Jurkat, Clone E6-1 (cell line): ENCODE measurements at regions not wholly inside any gene's neighbourhood (a gene's known extent, or its start where the extent isn't known, plus 50 kb on each side); places are given as distances from the start of the nearest gene placed in this dataset.

Experiments used
- DNase-seq: peaks from one replicate; pipeline ENCODE4 v3.0.0-alpha.2; 2011; ENCODE audit warnings: low read depth, low spot score
- H3K4me3 ChIP-seq: 2 replicates; pipeline ENCODE4 v1.5.1; 2011; ENCODE audit warnings: mild to moderate bottlenecking, low read length, control low read depth, moderate library complexity

DNA sequence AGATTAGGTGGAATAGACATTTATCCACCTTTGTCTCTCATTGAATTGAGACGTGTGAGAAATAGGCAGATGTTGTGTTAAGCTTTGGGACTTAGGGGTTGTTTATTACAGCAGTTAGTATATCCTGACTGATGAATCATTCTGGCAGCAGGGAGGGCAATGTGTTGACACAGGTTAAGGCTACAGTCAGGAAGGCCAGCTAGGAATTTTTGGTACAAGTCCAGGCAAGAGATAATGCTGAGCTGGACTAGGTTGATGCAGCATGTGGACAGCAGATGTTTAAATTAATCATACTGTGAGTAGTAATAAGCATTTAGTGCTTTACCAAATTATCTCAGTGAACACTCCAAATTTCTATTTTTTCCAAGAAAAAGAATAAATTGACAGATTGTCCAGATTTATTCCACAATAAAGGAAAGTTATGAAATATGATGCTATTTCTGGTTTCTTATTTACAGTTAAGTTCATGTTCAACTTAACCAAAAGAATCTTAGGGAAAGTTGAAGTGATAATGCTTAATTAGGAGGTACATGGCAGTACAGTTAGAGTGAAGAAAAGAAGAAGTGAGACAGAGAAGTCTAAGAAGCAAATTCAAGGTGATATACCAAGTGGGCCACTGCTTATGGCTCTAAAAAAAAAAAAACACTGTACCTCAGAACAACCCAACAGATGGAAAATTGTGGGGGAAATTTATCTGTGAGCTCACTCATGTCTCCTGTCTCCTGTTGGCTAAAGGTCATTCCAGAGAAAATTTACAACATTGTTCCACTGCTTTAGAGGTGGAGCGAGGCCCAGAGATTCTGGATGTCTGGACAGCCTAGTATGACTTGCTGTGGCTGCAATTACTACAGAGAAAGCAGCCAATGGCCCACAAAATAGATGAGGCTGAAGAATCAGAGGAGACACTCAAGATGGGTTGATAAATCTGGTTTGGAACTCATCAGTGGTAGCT is 102.7 kb upstream of the C21orf91 start:
- H3K4me3 ChIP-seq = no peak overlapping the region
- DNase-seq = no peak

DNA sequence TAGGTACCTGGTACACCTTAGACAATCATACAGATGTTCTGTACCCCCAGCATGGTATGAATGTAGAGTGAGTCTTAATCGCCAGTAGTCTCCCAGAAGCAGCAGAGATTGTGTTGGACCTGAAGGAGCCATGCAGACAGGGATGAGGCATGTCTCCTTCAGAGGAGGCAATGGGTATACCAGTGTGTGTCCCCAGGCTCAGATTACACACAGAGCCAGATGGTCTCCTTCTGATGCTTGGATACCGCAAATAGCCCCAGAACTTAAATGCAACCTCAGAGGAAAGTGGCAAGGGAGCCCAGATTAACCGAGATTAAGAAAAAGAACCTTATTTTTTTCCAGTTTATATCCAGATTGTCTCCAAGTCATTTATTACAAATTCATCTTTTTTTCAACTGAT is 96.8 kb upstream of the C21orf91 start:
- no peak for DNase-seq
- H3K4me3 ChIP-seq = no peak overlapping the region

DNA sequence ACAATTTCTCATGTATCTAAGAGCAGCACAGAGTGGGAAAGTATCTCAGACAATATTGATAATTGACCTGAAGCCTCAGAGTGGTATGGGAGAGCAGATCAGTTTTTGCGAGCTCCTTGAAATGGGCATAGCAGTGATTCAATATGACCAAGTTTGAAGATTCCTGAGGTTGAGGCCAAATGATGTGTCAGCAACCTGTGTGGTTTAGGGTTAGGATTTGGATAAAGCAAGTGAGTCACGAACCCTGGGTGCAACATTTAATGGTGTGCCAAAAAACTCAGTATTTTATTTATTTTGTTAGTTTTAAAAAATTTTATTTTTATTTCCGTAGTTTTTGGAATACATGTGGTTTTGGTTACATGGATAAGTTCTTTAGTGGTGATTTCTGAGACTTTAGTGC is 92.5 kb upstream of the C21orf91 start:
- no peak for DNase-seq
- no peak overlapping the region for H3K4me3 ChIP-seq

DNA sequence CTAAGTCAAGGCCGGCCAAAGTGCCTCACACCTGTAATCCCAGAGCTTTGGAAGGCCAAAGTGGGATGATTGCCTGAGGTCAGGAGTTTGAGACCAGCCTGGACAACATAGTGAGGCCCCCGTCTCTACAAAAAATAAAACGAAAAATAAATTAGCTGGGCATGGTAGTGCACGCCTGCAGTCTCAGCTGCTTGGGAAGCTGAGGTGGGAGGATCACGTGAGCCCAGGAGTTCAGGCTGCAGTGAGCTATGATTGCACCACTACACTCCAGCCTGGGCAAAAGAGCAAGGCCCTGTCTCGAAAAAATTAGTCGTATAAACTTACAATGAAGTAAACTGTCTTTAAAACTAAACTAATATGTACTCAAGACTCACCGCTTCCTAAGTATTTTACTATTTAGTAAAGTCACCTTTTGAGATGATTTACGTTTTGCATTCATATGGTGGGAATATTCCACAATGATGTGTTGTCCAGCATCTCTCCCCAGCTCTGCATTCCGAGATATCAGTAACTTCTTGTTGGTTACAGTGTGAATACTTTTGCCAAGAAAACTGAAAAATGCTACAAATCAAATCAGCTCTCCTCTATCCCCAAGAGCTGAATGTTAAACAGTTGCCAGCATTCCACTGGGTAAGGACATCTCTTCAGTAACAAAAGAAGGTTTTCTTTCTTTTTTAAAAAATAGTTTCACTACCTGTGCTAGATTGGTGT is 84.9 kb upstream of the C21orf91 start:
- DNase-seq = no peak
- no peak overlapping the region for H3K4me3 ChIP-seq

DNA sequence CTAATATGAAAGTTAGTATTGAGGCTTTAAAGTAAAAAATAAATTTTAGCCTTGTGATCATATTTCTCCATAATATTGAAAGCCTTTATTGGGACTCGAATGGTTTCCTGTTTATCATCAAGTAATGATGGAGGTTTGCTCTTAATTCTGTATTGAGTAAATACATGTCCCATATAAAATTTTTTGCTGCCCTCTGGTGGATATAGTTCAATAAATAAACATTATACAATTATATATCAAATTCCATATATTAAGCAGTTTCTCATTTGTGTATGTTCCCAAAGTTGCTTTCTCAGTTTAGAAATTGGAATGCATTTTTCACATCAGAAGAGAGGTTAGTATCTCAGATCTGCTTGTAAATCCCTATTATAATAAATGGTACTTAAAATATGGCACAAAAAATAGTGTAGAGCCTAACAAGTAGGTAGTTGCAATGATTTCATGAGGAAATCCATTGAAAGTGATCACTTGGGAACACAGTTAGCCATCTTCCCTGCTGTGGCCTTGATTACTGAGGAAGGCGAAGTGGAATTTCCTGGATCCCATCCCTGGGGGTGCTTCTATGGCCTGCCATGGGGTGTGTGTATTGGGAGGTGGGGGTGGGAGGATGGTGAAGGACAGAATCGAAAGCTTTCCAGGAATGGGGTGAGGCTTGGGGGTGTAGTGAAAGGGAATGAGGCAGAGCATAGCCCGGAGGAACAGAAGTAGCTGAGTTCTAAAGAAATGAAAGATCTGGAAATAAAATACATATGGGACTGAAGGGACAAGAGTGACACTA is 84.1 kb upstream of the C21orf91 start:
- H3K4me3 ChIP-seq = no peak overlapping the region
- peak; percentile 39 for DNase-seq

DNA sequence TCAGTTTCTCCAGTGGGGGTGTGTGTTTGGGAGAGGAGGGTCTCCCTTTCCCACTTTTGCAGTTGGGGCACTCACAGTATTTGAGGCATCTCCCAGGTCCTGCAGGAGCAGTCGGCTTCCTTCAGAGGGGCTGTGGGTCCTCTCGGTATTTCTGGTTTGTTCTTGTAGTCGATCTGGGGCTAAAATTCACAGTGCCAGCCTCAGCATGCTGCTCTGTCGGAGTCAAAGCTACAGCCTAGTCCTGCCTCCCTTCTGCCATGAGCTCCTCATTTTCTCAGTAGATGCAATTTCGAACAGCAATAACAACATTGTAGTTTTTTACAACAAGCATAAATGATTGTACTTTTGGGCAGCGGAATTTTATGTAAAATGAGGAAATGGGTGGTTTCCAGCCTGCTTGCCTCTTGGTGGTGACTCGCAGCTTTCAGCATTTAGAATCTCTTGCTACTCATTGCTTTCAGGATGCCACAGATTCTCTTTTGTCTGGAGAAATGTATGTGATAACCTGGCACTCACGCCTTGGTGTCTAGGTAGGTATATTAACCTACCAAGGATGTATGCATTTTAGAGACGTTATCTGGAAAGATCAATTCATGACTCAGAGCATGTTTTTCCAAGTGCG is 82.4 kb upstream of the C21orf91 start:
- no peak for DNase-seq
- no peak overlapping the region for H3K4me3 ChIP-seq

DNA sequence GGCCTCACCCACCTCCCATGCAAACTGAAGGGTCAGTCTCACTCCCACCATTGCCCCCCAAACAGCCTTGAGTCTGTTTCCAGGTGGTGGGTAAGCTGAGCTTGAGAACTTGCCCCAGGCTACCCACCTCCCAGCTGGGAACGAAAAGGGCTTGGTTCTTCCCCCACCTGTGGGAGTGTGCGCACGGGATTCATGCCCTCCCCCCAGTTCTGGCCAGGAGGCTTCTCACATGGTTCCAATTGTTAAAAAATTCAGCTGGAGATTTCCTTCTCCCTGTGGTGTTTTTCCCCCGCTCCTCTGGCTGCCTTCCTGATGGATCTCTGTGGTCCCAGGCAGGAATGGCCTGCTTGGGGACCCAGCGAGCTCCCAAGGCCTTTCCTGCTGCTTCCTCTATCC is 81.8 kb upstream of the C21orf91 start:
- DNase-seq = no peak
- no peak overlapping the region for H3K4me3 ChIP-seq

DNA sequence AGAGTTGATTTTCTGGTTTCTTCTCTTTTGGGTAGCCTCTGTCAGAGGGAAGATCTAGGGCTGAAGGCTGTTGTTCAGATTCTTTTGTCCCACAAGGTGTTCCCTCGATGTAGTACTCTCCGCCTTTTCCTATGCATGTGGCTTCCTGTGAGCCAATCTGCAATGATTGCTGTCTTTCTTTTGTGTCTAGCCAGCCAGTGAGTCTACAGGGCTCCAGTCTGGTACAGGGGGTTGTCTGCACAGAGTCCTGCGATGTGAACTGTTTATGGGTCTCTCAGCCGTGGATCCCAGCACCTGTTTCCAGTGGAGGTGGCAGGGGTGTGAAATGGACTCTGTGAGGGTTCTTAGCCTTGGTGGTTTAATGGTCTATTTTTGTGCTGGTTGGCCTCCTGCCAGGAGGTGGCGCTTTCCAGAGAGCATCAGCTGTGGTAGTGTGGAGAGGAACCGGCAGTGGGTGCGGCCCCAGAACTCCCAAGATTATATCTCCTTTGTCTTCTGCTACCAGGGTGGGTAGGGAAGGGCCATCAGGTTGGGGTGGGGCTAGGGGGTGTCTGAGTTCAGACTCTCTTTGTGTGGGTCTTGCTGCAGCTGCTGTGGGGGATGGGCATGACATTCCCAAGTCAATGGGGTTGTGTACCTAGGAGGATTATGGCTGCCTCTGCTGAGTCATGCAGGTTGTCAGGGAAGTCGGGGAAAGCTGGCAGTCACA is 81.3 kb upstream of the C21orf91 start:
- no peak overlapping the region for H3K4me3 ChIP-seq
- no peak for DNase-seq

DNA sequence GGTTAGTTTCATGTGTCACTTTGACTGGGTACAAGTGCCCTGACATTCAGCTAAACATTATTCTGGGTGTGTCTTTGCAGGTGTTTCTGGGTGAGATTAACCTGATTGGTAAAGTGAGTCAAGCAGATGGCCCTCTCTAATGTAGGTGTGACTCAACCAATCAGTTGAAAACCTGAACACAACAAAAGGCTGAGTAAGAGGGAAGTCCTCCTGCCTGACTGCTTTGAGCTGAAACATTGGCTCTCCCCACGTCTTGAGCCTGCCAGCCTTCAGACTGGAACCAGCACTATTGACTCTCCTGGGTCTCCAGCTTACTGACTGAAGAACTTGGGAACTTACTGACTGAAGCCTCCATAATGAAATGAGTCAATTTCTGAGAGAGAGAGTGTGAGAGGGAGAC is 70.0 kb upstream of the C21orf91 start:
- DNase-seq = no peak
- H3K4me3 ChIP-seq = no peak overlapping the region

DNA sequence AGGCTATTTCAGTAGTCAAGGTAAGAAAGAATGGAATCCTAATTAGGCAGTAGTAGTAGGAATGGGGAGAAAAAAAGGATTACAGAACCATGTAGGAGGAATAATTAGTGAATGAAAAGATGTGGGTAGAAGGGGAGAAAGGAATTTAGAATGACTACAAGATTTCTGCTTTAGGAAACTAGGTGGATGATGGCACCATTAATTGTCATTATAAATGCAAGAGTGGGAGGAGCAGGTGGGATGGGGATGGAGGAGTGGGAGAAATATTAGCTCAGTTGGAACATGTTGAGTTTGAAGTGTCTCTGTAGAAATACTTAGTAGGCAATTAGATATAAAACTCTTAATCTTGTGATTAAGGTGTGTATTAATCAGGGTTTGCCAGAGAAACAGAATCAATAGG is 50.0 kb upstream of the C21orf91 start:
- DNase-seq = no peak
- no peak overlapping the region for H3K4me3 ChIP-seq
